GM18511 (cell line): ENCODE measurements at regions not wholly inside any gene's neighbourhood (a gene's known extent, or its start where the extent isn't known, plus 50 kb on each side); places are given as distances from the start of the nearest gene placed in this dataset.

Experiments
- ATAC-seq: cut with Tn5 transposase; IDR thresholded peaks from one replicate; pipeline ENCODE4 v1.9.1; 2021; ENCODE audit warnings: mild to moderate bottlenecking, moderate library complexity; ENCODE audit not compliant: unreplicated experiment

DNA sequence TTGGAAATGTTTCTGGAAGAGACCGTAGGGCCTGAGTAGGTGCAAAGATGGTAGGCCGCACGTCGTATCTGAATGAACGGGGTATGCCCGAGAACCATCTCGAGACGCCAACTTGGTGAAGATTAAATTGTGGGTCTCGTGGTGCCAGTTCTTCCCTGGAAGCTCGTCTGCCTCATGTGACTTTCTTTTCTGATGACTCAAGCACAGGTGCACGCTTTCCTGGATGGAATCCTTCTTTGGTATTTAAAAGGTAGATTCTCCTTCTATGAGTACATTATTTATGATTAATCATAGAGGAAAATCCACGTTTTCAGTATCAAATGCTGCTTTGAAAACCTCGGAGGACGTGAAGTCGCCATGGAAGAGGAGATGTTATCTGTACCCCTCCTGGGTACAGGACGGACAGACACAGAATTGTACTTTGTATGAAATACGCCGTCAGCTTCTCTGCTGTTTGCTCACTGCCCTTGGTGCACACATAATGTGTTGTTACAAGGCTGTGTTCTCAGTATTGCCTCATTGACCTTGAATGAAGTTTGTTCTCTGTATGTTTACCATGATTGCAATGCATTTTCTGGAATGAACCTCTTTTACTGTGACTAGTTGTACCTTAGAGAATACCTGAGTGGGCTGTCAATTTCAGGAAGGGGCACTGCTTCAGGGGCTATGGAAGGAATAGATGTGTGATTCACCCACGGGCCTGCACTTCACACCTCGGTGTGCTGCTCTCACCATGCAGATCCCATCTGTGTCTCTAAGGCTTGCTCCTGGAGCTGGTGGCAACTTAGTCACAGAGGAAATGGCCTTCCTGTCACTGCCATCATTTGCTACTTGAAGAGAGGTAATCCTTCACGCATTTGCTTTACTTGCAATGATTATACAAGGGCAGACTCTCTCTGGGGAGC is 137.3 kb upstream of the RTL1 start:
- no peak for ATAC-seq

- ATAC-seq: no peak
Observed at GRCh38 chr14:101043891-101044290, 140.4 kb upstream of the RTL1 start.

DNA sequence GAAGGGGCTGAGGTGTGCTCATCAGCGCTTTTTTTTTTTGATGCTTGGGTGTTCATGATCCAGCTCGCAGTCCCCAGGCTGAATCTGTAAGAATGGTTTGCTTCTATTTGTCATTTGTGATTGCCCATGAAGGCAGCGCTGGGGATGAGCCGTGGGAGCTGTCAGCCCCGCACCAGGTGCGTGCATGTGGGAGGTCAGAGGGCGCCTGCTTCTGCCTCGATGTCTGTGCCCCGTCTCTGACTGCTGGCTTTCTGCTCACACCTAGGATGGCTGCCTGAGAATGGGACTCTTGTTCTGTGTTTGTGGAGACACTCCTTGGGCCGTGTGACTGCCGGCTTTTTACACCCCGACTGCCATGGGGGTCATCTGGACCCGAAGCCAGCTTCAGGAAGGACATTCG is 141.2 kb upstream of the RTL1 start:
- no peak for ATAC-seq

DNA sequence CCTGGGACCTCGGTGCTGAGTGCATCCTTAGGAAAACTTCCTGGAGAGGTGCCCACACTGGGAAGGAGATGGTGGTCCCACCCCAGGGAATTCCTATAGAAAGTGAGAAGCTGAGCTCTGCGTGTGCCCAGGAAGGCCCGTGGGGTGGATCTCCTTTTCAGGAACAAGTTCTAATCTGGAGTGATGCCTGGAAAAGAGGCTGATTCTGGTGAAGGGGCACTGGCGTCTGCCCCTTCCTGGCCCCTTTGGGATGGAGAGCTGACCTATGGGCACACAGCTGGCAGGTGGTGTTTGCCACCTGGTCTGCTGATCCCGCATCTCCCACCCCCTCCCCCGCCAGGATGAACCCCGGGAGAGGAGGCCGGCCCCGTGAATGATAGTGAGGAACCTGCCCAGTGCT is 142.0 kb upstream of the RTL1 start:
- no peak for ATAC-seq

- no peak for ATAC-seq
Observed at GRCh38 chr14:101046071-101046470, 142.5 kb upstream of the RTL1 start.

GRCh38 chr14:101047326-101047725 is 143.8 kb upstream of the RTL1 start:
- ATAC-seq: no peak

- no peak for ATAC-seq
Observed at GRCh38 chr14:101048766-101049165, 145.2 kb upstream of the RTL1 start.

- ATAC-seq: no peak
Observed at GRCh38 chr14:101049511-101049910, 146.0 kb upstream of the RTL1 start.

GRCh38 chr14:101049942-101050341 is 146.4 kb upstream of the RTL1 start:
- ATAC-seq: no peak

GRCh38 chr14:101050901-101051490 is 147.5 kb upstream of the RTL1 start:
- no peak for ATAC-seq

DNA sequence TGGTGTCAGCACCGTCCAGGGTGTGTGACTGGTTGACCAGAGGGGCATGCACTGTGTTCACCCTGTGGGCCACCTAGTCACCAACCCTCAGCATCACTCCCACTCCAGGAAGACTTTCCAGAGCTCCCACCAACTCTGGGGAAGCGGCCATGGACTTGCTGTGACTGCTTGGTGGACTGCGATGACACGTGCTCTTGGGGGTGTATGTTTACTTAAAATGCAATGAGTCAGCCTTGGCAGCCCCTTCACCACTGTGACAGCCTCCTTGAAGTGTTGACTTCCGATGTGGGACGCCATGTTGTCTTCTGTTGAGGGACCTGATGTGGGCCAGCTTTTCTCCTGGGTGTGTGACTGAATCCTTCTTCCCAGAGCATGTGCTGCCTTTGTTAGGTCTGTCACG is 151.1 kb upstream of the RTL1 start:
- ATAC-seq: no peak

- ATAC-seq: no peak
Observed at GRCh38 chr14:101055106-101055662, 151.7 kb upstream of the RTL1 start.

GRCh38 chr14:101055776-101056374 is 152.4 kb upstream of the RTL1 start:
- ATAC-seq: no peak

DNA sequence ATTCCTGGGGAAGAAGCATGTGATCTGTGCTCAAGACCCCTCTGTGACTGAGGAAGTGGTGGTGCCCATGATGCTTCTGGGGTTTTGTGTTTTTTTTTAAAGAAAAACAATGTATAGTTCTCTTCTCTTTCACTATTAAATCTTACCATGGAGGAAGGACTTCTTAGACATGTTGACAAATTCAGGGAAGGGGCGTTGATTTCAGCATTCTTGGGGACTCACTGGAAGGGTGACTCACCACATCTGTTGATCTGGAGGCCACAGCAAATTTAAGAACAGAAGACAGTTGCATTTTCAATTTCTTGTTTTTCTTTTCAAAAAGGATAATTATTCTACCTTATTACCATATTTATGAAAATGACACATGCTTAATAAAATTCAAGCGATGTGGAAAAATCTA is 152.9 kb upstream of the RTL1 start:
- ATAC-seq: no peak

DNA sequence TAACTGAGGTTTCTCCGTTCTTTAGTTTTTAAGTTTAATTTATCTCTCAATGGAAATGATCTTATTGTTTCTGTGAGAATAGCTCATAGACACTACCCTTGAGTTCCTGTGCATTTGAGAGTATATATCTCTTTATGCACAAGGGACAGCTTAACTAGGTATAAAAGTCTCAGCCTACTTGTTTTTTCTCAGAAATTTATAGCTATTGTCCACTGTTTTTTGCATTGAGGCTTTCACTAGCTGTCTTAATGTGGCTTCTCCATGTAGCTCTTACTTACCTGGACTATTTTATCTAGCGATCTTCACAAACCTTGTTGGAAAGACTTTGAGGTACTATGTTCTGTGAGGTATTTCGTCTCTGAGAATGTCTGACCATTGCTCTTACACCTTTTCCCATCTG is 153.9 kb upstream of the RTL1 start:
- no peak for ATAC-seq

DNA sequence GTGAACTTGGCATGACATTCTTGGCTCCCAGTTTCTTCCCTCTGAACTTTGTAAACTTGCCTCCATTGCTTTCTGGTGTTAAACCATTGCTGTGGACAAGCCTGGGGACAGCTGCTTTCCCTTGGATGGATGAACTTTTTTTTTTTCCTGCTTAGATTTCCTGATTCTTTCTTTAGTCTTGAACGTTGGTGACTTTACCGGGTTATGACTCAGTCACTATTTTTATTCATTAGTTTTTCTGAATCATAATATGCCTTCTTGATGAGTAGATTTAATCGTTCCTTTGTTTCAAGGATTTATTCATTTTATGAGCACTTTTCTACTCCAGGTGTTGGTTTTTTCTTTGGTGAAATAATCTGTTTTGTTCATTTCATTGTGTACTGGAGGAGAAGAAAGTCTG is 155.0 kb upstream of the RTL1 start:
- no peak for ATAC-seq

GRCh38 chr14:101060171-101060601 is 156.7 kb upstream of the RTL1 start:
- ATAC-seq: no peak

DNA sequence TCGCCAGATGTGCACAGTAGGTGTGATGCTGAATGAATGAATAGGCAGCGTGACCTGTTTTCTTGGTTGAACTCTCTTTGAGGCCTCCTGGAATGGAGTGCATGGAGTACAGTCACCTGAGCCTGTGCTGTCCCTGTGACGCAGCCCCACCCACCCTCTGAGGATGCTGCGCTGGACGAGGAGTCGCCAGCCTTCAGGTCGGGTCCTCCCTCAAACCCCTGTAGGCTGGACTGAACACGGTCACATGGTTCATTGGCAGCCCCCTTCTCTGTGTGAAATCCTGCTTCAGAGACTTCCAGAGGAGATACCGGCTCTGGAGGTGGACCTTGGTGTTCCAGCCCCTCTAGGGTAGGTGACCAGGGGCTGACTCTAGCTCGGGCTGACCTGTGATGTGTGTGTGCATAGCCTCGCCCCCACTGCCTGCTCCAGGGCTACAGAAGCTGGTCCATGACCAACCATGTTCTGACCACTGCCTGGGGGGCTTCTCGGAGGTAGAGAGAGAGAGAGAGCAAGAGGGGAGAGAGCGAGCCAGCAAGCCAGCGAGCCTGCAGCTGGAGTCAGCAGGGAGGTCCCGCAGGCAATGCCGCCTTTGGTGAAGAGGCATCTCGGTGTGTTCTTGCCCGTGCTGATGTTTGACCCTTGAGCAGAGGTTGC is 158.0 kb upstream of the RTL1 start:
- no peak for ATAC-seq

DNA sequence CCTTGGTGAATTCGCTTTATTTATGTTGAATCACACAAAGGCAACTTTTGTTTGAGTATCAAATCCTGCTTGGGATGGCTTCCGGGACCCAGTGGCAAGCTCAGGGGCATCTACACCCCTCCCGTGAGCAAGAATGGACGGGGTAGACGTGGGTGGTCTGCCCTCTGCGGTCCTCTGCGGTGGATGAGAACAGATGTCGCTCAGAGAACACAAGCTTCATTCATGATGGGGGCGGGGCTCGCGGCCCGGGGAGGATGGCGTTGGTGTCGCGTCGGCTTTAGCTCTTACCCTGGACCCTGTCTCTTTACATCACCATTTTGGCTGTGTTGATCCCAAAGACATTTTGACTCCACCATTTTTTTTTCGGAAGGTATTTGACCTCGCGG is 158.5 kb upstream of the RTL1 start:
- no peak for ATAC-seq

- ATAC-seq: no peak
Observed at GRCh38 chr14:101062601-101063000, 159.1 kb upstream of the RTL1 start.

DNA sequence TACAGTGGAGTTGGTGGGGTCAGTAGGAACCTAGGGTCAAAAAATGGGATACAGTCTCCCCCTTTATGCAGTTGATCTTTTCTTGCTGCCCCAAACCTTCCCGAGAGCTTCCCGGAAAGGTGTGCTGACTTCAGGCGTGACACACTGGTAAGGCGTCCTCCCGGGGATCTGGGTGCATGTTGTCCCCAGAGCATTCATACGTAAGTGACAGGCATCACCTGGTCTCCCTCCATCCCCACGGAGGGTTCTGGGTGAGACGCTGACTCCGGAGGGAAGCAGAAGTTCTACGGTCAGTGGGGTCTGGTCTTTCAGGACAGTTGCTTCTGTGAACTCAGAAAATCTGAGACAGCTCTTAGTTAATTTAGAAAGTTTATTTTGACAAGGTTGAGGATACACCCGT is 159.6 kb upstream of the RTL1 start:
- no peak for ATAC-seq
